GM08714 (cell line): ENCODE measurements at regions not wholly inside any gene's neighbourhood (a gene's known extent, or its start where the extent isn't known, plus 50 kb on each side); places are given as distances from the start of the nearest gene placed in this dataset.

Experiments
- H3K4me3 ChIP-seq: fragments of 200-500 bp; sonication (Bioruptor generic); 2 replicates; pipeline ENCODE4 v1.5.1; 2014; ENCODE audit warnings: mild to moderate bottlenecking, low read length, inconsistent platforms
- ZNF274 ChIP-seq: IDR thresholded peaks from 2 replicates; pipeline ENCODE4 v1.6.1; 2012; ENCODE audit warnings: mild to moderate bottlenecking, low read depth, low read length

DNA sequence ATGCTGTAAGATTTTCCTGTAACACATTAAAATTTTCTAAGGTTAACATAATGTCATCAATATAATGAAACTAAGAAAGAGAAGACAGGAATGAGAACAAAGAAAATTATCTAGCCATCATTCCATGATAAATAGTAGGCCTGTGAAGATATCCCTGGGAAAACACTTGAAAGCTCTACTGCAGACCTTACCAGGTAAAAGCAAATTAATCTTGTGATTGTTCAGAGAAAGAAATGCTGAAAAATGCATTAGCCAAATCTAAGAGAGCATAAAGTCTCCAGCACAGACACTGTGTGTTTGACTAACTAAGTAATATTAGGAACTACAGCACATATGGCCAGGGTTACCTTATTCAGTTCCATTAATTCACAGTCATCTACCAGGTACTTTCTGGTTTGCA lies 628.3 kb upstream of the GRAMD2B start:
- TF ChIP-seq ZNF274: no peak
- H3K4me3 ChIP-seq: no peak overlapping the region

DNA sequence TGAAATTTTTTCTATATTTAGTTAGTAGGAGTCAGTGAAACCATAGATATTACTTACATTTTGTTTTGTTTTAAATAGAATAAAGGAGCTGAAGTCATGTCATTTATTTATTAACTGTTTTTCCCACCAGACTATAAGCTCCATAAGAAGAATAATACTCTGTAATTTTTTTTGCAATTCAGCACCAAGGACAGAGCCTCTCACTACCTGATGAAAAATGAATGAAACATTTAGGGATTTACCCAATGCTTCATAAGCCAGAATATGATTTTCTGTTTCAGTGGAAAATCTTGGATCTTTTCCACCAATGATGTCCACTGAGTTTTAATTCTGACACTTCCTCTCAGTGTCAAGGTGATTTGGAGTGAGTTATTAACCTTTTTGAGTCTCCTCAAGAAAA lies 624.9 kb upstream of the GRAMD2B start:
- no peak for TF ChIP-seq ZNF274
- H3K4me3 ChIP-seq: no peak overlapping the region

DNA sequence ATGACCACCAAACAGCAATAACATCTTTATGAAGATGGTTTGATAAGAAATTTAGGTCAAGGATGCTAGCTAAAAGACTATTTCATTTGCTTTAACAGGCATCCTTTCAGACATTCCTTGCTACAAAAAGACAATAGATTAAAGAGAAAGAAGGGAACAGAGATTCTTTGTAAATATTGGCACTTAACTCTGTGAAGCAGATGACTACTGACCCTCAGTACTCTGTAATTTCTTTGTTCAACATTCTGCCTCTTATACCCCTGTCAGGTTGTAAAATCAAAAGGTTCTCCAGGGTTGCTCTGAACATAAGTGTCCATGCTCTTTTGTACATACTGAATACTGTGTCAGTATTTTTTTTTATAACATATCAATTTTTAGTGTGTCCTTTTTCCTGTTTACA lies 610.6 kb upstream of the GRAMD2B start:
- H3K4me3 ChIP-seq: no peak overlapping the region
- TF ChIP-seq ZNF274: no peak

DNA sequence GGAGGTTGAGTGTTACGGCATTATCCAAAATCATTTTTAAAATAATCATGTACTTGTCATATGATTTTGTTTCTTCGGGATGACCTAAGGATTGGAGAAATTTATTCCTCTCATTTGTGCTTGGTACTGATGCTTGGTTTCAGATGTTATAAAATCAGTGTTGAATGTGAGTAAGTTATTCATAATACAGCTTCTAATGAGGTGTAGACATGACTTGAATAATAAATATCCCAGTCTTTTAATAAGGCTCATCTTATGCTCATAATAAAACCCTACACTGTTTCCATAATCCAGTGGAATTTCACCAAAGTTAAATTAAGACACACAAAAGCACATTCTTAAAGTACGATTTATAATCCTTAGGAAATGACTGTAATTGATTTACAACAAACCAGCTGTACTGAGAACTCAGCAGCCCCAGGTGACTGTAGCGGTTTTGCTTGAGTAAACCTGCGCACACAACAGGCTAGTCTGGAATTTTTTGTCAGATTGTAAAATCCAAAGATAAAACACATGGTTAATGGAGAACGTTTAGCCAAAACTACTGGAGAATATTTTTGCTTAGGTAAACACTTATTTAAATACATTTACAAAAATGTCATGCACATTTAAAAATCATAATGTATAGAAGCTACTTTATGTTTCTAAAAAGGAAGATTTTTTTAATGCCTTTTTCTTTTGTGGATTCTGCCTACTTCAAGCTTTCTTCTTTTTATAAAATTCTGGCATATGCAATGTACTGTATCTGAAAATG lies 609.8 kb upstream of the GRAMD2B start:
- no peak overlapping the region for H3K4me3 ChIP-seq
- no peak for TF ChIP-seq ZNF274

DNA sequence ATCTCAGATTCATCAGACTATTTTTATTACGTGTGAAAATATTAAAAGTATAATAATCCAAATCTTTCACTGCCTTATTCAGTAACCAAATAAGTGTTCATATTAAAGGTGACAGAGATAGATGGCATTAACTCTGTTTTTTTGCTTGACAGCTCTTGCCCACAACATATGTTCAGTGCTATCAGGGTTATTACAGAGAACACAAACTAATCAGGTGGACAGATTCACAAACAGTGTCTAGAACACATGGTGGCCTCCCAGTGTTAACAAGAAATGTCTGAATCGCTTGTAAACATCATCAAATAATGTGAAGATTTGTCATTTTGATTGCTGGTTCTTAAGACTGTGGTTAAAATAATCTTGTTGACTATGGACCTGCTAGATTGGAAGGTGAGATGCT lies 609.1 kb upstream of the GRAMD2B start:
- H3K4me3 ChIP-seq: no peak overlapping the region
- TF ChIP-seq ZNF274: no peak

DNA sequence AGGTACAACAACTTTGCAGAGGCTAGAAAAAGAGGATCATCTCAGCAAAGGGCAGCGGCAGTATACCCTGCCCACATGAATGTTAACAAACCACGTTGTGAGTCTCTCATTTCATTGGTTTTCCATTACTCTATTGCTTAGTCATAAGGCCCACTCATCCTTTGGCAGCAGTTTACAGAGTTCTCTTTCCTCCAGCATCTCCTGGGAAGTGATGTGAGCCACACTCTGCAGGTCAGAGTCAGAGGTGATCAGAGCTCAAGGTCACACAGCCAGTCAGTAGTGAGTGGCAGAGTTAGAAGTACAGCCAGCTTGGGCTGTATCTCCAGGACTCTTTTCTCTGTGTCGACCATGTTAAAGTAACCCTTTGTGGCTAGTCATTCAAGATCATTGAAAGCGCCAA lies 599.6 kb upstream of the GRAMD2B start:
- H3K4me3 ChIP-seq: no peak overlapping the region
- TF ChIP-seq ZNF274: no peak

DNA sequence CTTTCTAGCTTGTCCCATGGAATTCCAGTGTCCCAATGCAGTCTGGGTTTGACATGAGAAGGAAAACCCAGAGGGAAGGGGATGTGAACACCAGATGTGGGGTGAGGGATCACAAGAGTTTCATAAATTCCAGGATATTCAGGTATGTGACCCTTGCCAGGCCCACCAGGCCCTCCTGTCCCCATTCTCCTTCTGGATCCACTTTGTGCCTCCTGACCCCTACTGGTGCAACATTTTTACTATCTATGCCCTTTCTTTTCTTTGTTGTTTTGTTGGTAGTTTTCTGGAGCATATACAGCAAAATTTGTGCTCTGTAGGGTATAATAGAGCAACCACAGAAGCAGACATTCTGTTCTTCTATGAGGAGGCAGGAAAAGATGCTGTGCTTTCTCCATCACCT lies 597.0 kb upstream of the GRAMD2B start:
- no peak for TF ChIP-seq ZNF274
- no peak overlapping the region for H3K4me3 ChIP-seq

DNA sequence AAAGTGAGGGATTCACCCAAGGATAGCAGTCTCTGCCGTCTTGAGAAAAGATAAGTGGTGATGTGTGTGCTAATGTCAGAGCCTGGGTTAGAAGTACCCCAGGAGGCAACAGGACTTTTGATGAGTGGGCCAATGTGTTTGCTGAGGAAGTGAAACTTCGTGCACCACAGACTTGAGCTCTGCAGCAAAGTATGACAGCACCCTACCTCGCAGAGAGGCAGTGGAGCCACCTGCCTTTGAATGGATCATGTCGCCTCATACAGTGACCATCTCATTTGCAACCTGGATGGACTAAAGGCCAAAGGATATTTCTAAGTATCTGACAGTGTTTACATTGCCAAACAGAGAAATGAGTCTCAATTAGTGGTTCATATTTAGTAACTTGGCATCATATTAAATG lies 593.9 kb upstream of the GRAMD2B start:
- no peak for TF ChIP-seq ZNF274
- no peak overlapping the region for H3K4me3 ChIP-seq

DNA sequence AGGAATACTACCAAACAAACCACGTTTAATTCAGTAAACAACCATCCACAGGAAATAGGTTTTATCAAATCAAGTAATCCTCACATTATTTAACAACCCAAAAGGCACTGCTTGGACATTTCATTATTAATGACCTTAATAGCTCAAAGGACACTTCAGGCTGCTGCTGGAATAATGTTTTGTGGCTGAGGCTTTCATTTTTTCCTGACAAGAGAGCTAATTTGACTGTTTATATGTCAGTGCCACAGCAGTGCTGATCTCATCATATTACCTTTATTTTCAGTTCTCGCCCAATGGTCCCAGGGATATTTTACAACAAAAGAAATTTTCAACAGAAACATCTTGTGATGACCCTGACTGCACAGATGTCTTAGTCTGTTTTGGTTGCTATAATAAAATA lies 589.8 kb upstream of the GRAMD2B start:
- TF ChIP-seq ZNF274: no peak

DNA sequence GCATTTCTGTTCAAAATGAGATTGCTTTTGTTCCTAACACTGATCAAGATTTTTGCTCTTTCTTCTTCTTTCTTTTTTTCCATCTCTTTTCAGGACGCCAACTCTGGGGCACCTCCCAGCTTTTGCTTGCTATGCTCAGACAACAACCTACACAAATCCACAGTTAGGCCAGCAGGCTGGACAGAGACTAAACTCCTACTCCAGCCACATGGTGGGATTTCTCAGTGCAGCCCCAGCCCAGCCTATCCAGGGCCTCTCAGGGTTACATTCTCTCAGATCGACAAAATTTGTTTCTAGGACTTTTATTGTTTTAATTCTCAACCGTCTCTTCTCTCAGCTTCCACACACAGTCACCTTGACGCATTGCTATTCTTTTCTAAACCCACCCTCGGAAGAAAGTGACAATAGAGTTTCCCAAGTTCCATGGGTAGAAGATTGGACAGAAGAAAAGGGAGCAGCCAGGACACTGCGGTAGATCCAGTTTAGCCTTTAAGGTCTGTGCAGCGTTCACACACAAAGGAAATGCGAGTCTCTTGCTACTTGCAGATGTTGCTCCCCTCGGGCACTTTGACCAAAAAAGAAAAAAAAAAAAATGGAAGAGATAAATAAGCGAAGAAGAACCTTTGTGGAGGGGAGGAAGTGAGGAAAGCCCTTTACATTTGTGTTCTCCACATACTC lies 588.6 kb upstream of the GRAMD2B start:
- no peak overlapping the region for H3K4me3 ChIP-seq
- TF ChIP-seq ZNF274: no peak

More for the DNA sequence above, 589.8 kb upstream of the GRAMD2B start:
- no peak overlapping the region for H3K4me3 ChIP-seq

DNA sequence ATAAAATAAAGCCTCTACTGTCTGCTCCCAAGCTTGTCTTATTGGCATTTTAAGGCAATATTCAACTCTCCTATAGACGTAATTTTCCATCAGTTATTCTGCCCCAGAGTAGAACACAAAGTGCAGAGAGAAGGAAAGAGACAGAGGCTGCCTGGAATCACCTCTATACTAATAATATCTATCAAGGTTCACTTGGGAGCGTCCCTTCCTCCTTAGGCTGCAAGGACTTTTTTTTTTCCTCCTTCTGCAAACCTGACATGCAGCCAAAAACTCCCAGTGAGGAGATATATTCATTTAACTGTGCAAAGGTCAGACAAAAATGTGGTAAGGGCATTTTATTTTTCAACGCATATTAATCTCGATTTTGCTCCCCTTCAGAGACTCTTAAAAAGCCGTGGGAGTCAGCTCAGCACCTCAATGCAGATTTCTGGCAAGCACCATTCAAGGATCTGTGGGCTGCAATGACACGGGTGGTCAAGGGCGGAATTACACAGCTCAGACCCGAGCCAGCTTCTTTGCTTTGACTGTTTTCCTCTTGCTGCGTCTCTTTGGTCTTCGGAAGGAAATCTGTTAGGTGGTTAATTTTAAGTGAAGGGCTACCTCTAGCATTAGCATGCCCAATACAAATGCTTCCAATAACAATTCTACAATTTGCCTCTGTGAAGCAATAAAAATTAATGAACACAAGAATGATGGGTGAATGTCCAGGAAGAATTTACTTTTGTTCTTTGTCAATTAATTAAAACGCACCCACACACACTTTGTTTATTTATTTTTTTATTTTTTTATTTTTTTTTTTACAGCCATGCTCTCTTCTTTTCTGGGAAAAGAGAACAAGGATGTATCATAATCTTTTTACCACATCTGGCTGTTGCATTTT lies 587.7 kb upstream of the GRAMD2B start:
- H3K4me3 ChIP-seq: no peak overlapping the region
- no peak for TF ChIP-seq ZNF274

DNA sequence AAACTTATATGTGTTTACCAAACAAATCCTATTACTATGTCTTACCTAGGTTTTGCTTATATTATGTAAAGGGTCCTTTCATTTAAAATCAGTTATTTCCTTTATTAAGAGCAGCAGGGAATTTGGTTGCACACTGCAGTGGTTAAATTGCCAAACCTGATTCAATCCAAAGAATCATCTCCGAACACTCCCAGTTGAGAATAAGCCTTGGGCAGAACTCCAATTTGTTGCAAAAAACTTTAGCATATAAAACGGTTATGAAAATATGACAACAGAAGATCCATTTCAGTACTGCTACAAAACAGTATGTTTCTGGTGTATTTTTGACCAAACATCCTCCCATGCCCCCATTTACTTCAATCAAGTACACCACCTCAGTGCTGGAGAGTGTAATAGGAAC lies 587.0 kb upstream of the GRAMD2B start:
- H3K4me3 ChIP-seq: no peak overlapping the region
- no peak for TF ChIP-seq ZNF274

DNA sequence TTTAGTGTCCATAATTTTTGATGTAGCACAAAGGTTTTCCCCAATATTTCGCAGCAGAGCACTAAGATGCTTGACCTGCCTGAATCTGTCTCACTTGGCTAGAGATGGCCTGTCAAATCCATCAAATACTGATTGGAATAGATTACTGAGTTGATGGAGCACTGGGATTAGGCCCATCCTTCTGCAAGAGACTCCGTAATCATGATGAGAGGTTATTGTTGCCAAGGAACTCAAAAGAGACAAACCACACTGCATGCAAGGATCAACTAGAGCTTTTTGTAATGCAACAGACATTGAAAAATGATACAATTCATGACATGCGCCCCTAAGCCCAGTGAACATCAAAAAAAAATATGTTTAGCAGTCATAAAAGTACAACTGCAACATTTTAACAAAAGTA lies 585.3 kb upstream of the GRAMD2B start:
- H3K4me3 ChIP-seq: no peak overlapping the region
- no peak for TF ChIP-seq ZNF274

DNA sequence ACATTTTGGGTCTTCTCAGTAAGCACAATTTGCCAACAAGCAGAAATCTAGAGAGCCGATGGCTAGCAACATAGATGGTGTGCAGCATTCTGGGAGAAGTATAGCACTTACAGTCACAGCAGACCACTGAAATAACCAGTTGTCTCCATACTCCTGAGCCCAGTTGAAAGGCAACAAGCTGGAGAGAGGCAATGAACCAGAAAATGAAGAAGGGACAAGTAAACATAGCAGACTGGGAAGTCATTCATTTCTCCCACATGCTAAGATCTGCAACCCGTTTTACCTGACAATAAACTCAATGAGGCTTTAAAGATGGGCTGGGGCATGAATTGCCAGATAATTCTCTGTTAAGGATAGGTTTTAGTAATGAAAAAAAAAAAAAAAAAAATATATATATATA lies 575.6 kb upstream of the GRAMD2B start:
- no peak overlapping the region for H3K4me3 ChIP-seq
- TF ChIP-seq ZNF274: no peak

DNA sequence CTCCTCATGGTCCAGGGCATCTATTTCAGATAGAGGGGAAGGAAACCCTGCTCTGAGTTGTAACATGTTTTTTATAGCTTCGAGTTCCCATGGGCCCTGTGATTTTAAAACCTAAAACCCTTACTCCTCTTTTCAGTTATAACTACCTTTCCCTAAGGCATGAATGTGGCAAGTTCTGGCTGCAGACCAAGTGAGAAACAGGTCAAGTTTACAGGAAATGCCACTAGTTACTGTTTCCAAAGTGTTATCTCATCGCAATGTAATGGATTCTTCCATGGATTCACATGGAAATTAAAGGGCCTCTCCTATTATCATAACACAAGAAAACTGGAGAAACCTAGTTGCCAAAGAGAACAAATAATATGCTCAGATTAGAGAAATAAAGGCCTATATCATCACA lies 574.5 kb upstream of the GRAMD2B start:
- H3K4me3 ChIP-seq: no peak overlapping the region
- no peak for TF ChIP-seq ZNF274
